ENCODE measurements at regions not wholly inside any gene's neighbourhood (a gene's known extent, or its start where the extent isn't known, plus 50 kb on each side); places are given as distances from the start of the nearest gene placed in this dataset.

DNA sequence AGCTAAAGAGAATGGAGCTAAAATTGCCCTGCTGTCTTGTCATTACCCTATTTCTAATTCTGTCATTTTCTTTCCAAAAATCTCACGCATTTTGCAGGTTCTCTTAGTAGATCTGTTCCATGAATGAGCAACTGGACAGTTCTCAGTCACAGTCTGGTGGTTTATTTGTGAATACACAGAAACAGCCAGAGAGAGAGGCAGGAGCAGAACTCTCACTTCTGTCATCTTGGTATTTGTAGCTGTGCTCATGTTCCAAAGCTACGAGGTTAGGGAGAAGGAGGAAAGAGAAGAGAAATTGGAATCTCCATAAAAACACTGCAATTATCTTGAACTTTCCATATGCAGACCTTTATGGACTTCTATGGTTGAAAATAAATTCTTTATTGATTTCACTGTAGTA is 118.0 kb upstream of the OR13F1 start:
- TF ChIP-seq, protein P1, sequence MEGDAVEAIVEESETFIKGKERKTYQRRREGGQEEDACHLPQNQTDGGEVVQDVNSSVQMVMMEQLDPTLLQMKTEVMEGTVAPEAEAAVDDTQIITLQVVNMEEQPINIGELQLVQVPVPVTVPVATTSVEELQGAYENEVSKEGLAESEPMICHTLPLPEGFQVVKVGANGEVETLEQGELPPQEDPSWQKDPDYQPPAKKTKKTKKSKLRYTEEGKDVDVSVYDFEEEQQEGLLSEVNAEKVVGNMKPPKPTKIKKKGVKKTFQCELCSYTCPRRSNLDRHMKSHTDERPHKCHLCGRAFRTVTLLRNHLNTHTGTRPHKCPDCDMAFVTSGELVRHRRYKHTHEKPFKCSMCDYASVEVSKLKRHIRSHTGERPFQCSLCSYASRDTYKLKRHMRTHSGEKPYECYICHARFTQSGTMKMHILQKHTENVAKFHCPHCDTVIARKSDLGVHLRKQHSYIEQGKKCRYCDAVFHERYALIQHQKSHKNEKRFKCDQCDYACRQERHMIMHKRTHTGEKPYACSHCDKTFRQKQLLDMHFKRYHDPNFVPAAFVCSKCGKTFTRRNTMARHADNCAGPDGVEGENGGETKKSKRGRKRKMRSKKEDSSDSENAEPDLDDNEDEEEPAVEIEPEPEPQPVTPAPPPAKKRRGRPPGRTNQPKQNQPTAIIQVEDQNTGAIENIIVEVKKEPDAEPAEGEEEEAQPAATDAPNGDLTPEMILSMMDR (IDR thresholded peaks at IDR 0.05; ENCODE audit: insufficient read depth, low read length, poor library complexity, severe bottlenecking), result no peak
- TF ChIP-seq EZH2phosphoT487 (conservative IDR thresholded peaks at IDR 0.05; ENCODE audit: low read length), result no peak

All from SU-DHL-6 (cell line).